ENCODE measurements at regions not wholly inside any gene's neighbourhood (a gene's known extent, or its start where the extent isn't known, plus 50 kb on each side); places are given as distances from the start of the nearest gene placed in this dataset.

- TF ChIP-seq CTCF (IDR thresholded peaks at IDR 0.05; ENCODE audit: control extremely low read depth in 1 of 3, insufficient read depth in 1 of 3, low read depth in 1 of 3, low read length in 3 of 3): no peak
- no peak for TF ChIP-seq ASH2L (IDR thresholded peaks at IDR 0.05; ENCODE audit: low read length)
- no peak for TF ChIP-seq EP300 (IDR thresholded peaks at IDR 0.05; ENCODE audit: borderline replicate concordance in 1 of 2, low read depth in 2 of 2, low read length in 2 of 2)
- no peak for TF ChIP-seq BRCA1 (IDR thresholded peaks at IDR 0.05; ENCODE audit: low read depth, low read length)
- TF ChIP-seq GABPA (IDR thresholded peaks at IDR 0.05; ENCODE audit: borderline replicate concordance, insufficient read depth, low read length): no peak
These were observed 1445.1 kb upstream of the CDH9 start (continued) for GRCh38 chr5:28483327-28484025.

Measured in H1 (cell line).